ENCODE measurements at regions not wholly inside any gene's neighbourhood (a gene's known extent, or its start where the extent isn't known, plus 50 kb on each side); places are given as distances from the start of the nearest gene placed in this dataset.
"Not testable (repeated sequence)": the region's sequence is repeated elsewhere in the genome, so short reads cannot be mapped to it uniquely, and the experiment has no call there.

DNA sequence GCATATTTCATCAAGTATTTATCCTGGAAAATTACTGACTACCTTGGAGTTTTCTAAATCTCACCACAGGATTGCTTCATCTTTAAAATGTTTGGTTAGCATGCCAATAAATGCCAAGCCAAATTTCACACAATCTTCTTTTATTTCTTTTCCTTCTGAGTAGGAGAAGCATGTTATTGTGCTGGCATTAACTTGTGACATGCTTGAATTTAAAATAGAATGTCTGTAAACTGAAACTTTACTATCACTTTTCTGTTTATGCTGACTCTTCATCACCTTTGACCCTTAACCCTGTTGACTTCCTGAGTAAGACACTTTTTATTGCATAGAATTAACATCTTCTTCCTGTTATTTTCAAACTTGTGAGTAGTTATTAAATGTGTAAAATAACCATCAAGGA, 56.2 kb upstream of the LRRTM4 start:
- no peak overlapping the region for H3K4me3 ChIP-seq (ENCODE audit: low read length in 2 of 2)
- H3K4me1 ChIP-seq (ENCODE audit: control insufficient read depth in 2 of 2, insufficient read depth in 2 of 2, low read length in 2 of 2), result no peaks in the 10 kb centered on the region
- no peak overlapping the region for H3K27ac ChIP-seq (ENCODE audit: low read depth in 2 of 2, low read length in 2 of 2)
- H3K36me3 ChIP-seq (ENCODE audit: control insufficient read depth in 2 of 2, insufficient read depth in 2 of 2, low read length in 2 of 2), result no peaks in the 10 kb centered on the region
- no peak overlapping the region for H3K9ac ChIP-seq (ENCODE audit: low read depth in 1 of 2, low read length in 2 of 2)
- H3K27me3 ChIP-seq (ENCODE audit: control insufficient read depth in 2 of 2, insufficient read depth in 2 of 2, low read length in 2 of 2), result no peaks in the 10 kb centered on the region
- no peaks in the 10 kb centered on the region for H3K9me3 ChIP-seq (ENCODE audit: control insufficient read depth in 2 of 2, low read length in 2 of 2)

DNA sequence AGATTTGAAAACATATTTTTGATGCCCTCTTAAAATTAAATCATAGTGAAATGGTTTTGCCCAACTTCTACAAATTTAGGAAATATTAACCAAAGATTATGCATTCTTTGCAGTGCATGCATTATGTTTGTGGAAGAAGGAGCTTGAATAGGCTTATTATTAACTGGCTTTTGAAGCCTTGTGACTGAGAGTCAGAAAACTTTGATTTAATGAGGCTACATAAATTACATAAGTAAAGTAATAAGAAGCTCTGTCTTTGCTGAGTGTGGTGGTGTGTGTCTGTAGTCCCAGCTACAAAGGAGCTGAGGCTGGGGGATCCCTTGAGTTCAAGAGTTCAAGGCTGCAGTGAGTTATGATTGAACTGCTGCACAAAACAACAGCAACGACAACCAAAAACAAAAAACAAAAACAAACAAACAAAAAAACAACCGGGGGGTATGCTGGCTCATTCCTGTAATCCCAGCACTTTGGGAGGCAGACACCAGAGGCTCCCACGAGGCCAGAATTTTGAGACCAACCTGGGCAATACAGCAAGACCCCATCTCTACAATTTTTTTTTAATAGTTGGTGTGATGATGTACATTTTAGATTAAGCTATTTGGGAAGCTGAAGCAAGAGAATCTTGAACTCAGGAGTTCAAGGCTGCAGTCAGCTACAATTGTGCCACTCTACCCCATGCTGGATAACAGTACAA, 57.0 kb upstream of the LRRTM4 start:
- Histone ChIP-seq H3K27ac (ENCODE audit: low read depth in 2 of 2, low read length in 2 of 2) (no peak overlapping the region), H3K9me3 (ENCODE audit: control insufficient read depth in 2 of 2, low read length in 2 of 2) (no peaks in the 10 kb centered on the region), H3K9ac (ENCODE audit: low read depth in 1 of 2, low read length in 2 of 2) (no peak overlapping the region), H3K27me3 (ENCODE audit: control insufficient read depth in 2 of 2, insufficient read depth in 2 of 2, low read length in 2 of 2) (no peaks in the 10 kb centered on the region), H3K36me3 (ENCODE audit: control insufficient read depth in 2 of 2, insufficient read depth in 2 of 2, low read length in 2 of 2) (no peaks in the 10 kb centered on the region), H3K4me1 (ENCODE audit: control insufficient read depth in 2 of 2, insufficient read depth in 2 of 2, low read length in 2 of 2) (no peaks in the 10 kb centered on the region), H3K4me3 (ENCODE audit: low read length in 2 of 2) (no peak overlapping the region)

DNA sequence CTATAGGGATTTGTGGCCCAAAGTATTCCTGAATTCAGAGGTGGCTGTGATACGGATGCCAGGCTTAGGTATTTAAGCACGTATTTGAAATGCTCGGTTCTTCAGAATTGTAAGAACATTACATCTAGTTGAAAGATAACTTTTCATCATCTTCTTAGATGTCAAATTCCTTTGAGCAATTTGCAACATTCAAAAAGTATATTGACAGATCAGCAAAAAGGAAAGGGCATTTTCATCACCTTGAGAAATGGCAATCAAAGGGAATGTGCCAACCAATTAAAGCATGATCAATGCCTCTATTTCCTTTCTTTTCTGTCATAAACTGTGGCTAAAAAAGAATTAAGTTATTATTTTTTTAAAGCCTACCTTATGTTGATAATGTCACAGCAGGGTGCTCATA, 66.3 kb upstream of the LRRTM4 start:
- no peak overlapping the region for H3K4me3 ChIP-seq (ENCODE audit: low read length in 2 of 2)
- no peak overlapping the region for H3K9ac ChIP-seq (ENCODE audit: low read depth in 1 of 2, low read length in 2 of 2)

DNA sequence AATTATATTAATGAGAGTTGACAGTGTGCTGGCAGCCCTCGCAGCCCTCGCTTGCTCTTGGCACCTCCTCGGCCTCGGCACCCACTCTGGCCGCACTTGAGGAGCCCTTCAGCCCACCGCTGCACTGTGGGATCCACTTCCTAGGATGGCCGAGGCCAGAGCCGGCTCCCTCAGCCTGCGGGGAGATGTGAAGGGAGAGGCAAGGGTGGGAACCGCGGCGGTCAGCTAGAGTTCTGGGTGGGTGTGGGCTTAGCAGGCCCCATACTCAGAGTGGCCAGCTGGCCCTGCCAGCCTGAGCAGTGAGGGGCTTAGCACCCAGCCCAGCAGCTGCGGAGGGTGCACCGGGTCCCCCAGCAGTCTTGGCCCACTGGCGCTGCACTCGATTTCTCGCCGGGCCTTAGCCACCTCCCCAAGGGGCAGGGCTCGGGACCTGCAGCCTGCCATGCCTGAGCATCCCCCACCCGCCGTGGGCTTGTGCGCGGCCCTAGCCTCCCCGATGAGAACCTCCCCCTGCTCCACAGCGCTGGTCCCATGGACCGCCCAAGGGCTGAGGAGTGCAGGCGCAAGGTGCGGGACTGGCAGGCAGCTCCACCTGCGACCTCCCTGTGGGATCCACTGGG, 68.2 kb upstream of the LRRTM4 start:
- Histone ChIP-seq H3K36me3 (ENCODE audit: control insufficient read depth in 2 of 2, insufficient read depth in 2 of 2, low read length in 2 of 2) (no peaks in the 10 kb centered on the region), H3K9me3 (ENCODE audit: control insufficient read depth in 2 of 2, low read length in 2 of 2) (no peaks in the 10 kb centered on the region), H3K4me1 (ENCODE audit: control insufficient read depth in 2 of 2, insufficient read depth in 2 of 2, low read length in 2 of 2) (no peaks in the 10 kb centered on the region), H3K27ac (ENCODE audit: low read depth in 2 of 2, low read length in 2 of 2) (no peak overlapping the region), H3K9ac (ENCODE audit: low read depth in 1 of 2, low read length in 2 of 2) (no peak overlapping the region), H3K27me3 (ENCODE audit: control insufficient read depth in 2 of 2, insufficient read depth in 2 of 2, low read length in 2 of 2) (no peaks in the 10 kb centered on the region), H3K4me3 (ENCODE audit: low read length in 2 of 2) (no peak overlapping the region)

More for the DNA sequence above, 66.3 kb upstream of the LRRTM4 start:
- H3K27me3 ChIP-seq (ENCODE audit: control insufficient read depth in 2 of 2, insufficient read depth in 2 of 2, low read length in 2 of 2), result no peaks in the 10 kb centered on the region
- H3K27ac ChIP-seq (ENCODE audit: low read depth in 2 of 2, low read length in 2 of 2), result no peak overlapping the region
- no peaks in the 10 kb centered on the region for H3K36me3 ChIP-seq (ENCODE audit: control insufficient read depth in 2 of 2, insufficient read depth in 2 of 2, low read length in 2 of 2)
- H3K9me3 ChIP-seq (ENCODE audit: control insufficient read depth in 2 of 2, low read length in 2 of 2), result no peaks in the 10 kb centered on the region
- H3K4me1 ChIP-seq (ENCODE audit: control insufficient read depth in 2 of 2, insufficient read depth in 2 of 2, low read length in 2 of 2), result no peaks in the 10 kb centered on the region

DNA sequence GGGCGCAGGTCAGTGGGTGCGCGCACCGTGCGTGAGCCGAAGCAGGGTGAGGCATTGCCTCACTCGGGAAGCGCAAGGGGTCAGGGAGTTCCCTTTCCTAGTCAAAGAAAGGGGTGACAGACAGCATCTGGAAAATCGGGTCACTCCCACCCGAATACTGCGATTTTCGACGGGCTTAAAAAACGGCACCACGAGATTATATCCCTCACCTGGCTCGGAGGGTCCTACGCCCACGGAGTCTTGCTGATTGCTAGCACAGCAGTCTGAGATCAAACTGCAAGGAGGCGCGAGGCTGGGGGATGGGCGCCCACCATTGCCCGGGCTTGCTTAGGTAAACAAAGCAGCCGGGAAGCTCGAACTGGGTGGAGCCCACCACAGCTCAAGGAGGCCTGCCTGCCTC, 70.8 kb upstream of the LRRTM4 start:
- H3K9ac ChIP-seq (ENCODE audit: low read depth in 1 of 2, low read length in 2 of 2); H3K4me3 ChIP-seq (ENCODE audit: low read length in 2 of 2); H3K27ac ChIP-seq (ENCODE audit: low read depth in 2 of 2, low read length in 2 of 2); H3K9me3 ChIP-seq (ENCODE audit: control insufficient read depth in 2 of 2, low read length in 2 of 2); H3K36me3 ChIP-seq (ENCODE audit: control insufficient read depth in 2 of 2, insufficient read depth in 2 of 2, low read length in 2 of 2); H3K4me1 ChIP-seq (ENCODE audit: control insufficient read depth in 2 of 2, insufficient read depth in 2 of 2, low read length in 2 of 2); H3K27me3 ChIP-seq (ENCODE audit: control insufficient read depth in 2 of 2, insufficient read depth in 2 of 2, low read length in 2 of 2): not testable (repeated sequence)

DNA sequence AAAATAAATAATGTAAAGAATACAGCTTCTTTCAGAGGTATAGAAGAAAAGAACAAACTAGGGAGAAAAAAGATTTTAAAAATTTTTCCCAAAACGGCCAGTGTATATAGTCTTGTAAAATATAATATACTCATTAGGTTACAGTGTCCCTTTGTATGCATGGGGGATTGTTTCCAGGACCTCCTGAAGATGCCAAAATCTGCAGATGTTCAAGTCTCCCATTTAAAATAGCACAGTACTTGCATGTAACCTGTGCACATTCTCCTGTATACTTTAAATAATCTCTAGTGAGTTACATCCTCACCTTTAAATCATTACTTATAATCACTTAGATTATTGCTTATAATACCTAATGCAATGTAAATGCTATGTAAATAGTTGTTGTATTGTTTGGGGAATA, 80.6 kb upstream of the LRRTM4 start:
- no peaks in the 10 kb centered on the region for H3K4me1 ChIP-seq (ENCODE audit: control insufficient read depth in 2 of 2, insufficient read depth in 2 of 2, low read length in 2 of 2)
- no peak overlapping the region for H3K9ac ChIP-seq (ENCODE audit: low read depth in 1 of 2, low read length in 2 of 2)
- no peaks in the 10 kb centered on the region for H3K27me3 ChIP-seq (ENCODE audit: control insufficient read depth in 2 of 2, insufficient read depth in 2 of 2, low read length in 2 of 2)
- no peak overlapping the region for H3K4me3 ChIP-seq (ENCODE audit: low read length in 2 of 2)
- no peaks in the 10 kb centered on the region for H3K9me3 ChIP-seq (ENCODE audit: control insufficient read depth in 2 of 2, low read length in 2 of 2)
- H3K36me3 ChIP-seq (ENCODE audit: control insufficient read depth in 2 of 2, insufficient read depth in 2 of 2, low read length in 2 of 2), result no peaks in the 10 kb centered on the region
- H3K27ac ChIP-seq (ENCODE audit: low read depth in 2 of 2, low read length in 2 of 2), result no peak overlapping the region

- Histone ChIP-seq H3K9me3 (ENCODE audit: control insufficient read depth in 2 of 2, low read length in 2 of 2) (no peaks in the 10 kb centered on the region), H3K27ac (ENCODE audit: low read depth in 2 of 2, low read length in 2 of 2) (no peak overlapping the region), H3K4me1 (ENCODE audit: control insufficient read depth in 2 of 2, insufficient read depth in 2 of 2, low read length in 2 of 2) (no peaks in the 10 kb centered on the region), H3K36me3 (ENCODE audit: control insufficient read depth in 2 of 2, insufficient read depth in 2 of 2, low read length in 2 of 2) (no peaks in the 10 kb centered on the region), H3K4me3 (ENCODE audit: low read length in 2 of 2) (no peak overlapping the region), H3K27me3 (ENCODE audit: control insufficient read depth in 2 of 2, insufficient read depth in 2 of 2, low read length in 2 of 2) (no peaks in the 10 kb centered on the region), H3K9ac (ENCODE audit: low read depth in 1 of 2, low read length in 2 of 2) (no peak overlapping the region)
Observed at GRCh38 chr2:77604953-77605929, 83.1 kb upstream of the LRRTM4 start.

- H3K9ac ChIP-seq (ENCODE audit: low read depth in 1 of 2, low read length in 2 of 2), result no peak overlapping the region
- no peak overlapping the region for H3K27ac ChIP-seq (ENCODE audit: low read depth in 2 of 2, low read length in 2 of 2)
- no peaks in the 10 kb centered on the region for H3K27me3 ChIP-seq (ENCODE audit: control insufficient read depth in 2 of 2, insufficient read depth in 2 of 2, low read length in 2 of 2)
- H3K9me3 ChIP-seq (ENCODE audit: control insufficient read depth in 2 of 2, low read length in 2 of 2), result no peaks in the 10 kb centered on the region
- H3K4me1 ChIP-seq (ENCODE audit: control insufficient read depth in 2 of 2, insufficient read depth in 2 of 2, low read length in 2 of 2), result no peaks in the 10 kb centered on the region
- no peaks in the 10 kb centered on the region for H3K36me3 ChIP-seq (ENCODE audit: control insufficient read depth in 2 of 2, insufficient read depth in 2 of 2, low read length in 2 of 2)
- no peak overlapping the region for H3K4me3 ChIP-seq (ENCODE audit: low read length in 2 of 2)
Observed at GRCh38 chr2:77608510-77608909, 86.3 kb upstream of the LRRTM4 start.

GRCh38 chr2:77629539-77629938, 107.4 kb upstream of the LRRTM4 start:
- Histone ChIP-seq H3K36me3 (ENCODE audit: control insufficient read depth in 2 of 2, insufficient read depth in 2 of 2, low read length in 2 of 2) (no peaks in the 10 kb centered on the region), H3K9me3 (ENCODE audit: control insufficient read depth in 2 of 2, low read length in 2 of 2) (no peaks in the 10 kb centered on the region), H3K4me3 (ENCODE audit: low read length in 2 of 2) (no peak overlapping the region), H3K4me1 (ENCODE audit: control insufficient read depth in 2 of 2, insufficient read depth in 2 of 2, low read length in 2 of 2) (no peaks in the 10 kb centered on the region), H3K9ac (ENCODE audit: low read depth in 1 of 2, low read length in 2 of 2) (no peak overlapping the region), H3K27ac (ENCODE audit: low read depth in 2 of 2, low read length in 2 of 2) (no peak overlapping the region), H3K27me3 (ENCODE audit: control insufficient read depth in 2 of 2, insufficient read depth in 2 of 2, low read length in 2 of 2) (no peaks in the 10 kb centered on the region)

DNA sequence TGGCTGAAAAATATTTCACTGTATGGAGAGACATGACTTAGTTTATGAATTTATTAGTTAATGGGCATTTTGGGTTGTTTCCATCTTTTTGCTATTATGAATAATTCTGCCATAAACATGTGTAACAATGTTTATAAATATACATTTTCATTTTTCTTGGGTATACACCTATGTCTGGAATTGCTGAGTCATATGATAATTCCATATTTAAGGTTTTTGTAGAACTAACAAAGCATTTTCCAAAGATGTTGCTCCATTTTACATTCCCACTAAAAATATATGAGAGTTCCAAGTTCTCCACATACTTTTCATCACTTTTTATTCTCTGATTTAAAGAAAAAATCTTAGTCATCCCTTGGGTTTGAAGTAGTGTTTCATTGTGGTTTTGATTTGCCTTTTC, 108.8 kb upstream of the LRRTM4 start:
- Histone ChIP-seq H3K36me3 (ENCODE audit: control insufficient read depth in 2 of 2, insufficient read depth in 2 of 2, low read length in 2 of 2) (no peaks in the 10 kb centered on the region), H3K4me3 (ENCODE audit: low read length in 2 of 2) (no peak overlapping the region), H3K9ac (ENCODE audit: low read depth in 1 of 2, low read length in 2 of 2) (no peak overlapping the region), H3K9me3 (ENCODE audit: control insufficient read depth in 2 of 2, low read length in 2 of 2) (no peaks in the 10 kb centered on the region), H3K4me1 (ENCODE audit: control insufficient read depth in 2 of 2, insufficient read depth in 2 of 2, low read length in 2 of 2) (no peaks in the 10 kb centered on the region), H3K27ac (ENCODE audit: low read depth in 2 of 2, low read length in 2 of 2) (no peak overlapping the region), H3K27me3 (ENCODE audit: control insufficient read depth in 2 of 2, insufficient read depth in 2 of 2, low read length in 2 of 2) (no peaks in the 10 kb centered on the region)
